HEK293 (cell line): ENCODE measurements at regions not wholly inside any gene's neighbourhood (a gene's known extent, or its start where the extent isn't known, plus 50 kb on each side); places are given as distances from the start of the nearest gene placed in this dataset.

Source experiments
- CTCF ChIA-PET: fragments of 350-600 bp; formaldehyde crosslinking; extraction: SDS; loops from one replicate; lab custom pipeline; 2021; ENCODE audit warnings: antibody characterized with exemption; lab: Yijun Ruan, JAX
- POLR2A ChIA-PET: fragments of 300-600 bp; formaldehyde crosslinking; extraction: SDS; loops from one replicate; lab custom pipeline; 2020; ENCODE audit warnings: antibody characterized with exemption, inconsistent platforms; lab: Yijun Ruan, JAX
- H3K27ac ChIP-seq: fragments of 200-500 bp; sonication (Bioruptor generic); 2 replicates; pipeline ENCODE4 v1.5.1; 2014; ENCODE audit warnings: low read depth, low read length, control low read depth, inconsistent platforms; ENCODE audit errors: extremely low read depth
- H3K36me3 ChIP-seq, 2 experiments: fragments of 200-500 bp in 1 of 2; sonication (Bioruptor generic) in 1 of 2; 1 replicate in 1 of 2; 2 replicates in 1 of 2; pipeline ENCODE4 v1.5.1; 2014 to 2017; ENCODE audit warnings: inconsistent platforms in 2 of 2, low read length in 2 of 2; ENCODE audit not compliant: control insufficient read depth in 2 of 2, insufficient read depth in 1 of 2
- H3K4me1 ChIP-seq: fragments of 200-500 bp; sonication (Bioruptor generic); 2 replicates; pipeline ENCODE4 v1.5.1; 2014; ENCODE audit warnings: mild to moderate bottlenecking, low read length, inconsistent platforms; ENCODE audit not compliant: control insufficient read depth, insufficient read depth
- H3K4me3 ChIP-seq: 2 replicates; pipeline ENCODE4 v1.5.1; 2011; ENCODE audit warnings: low read depth, mild to moderate bottlenecking, control low read depth, low read length, moderate library complexity
- H3K9me3 ChIP-seq: fragments of 200-500 bp; sonication (Bioruptor generic); 2 replicates; pipeline ENCODE4 v1.5.1; 2014; ENCODE audit warnings: low read depth, low read length, inconsistent platforms; ENCODE audit not compliant: control insufficient read depth, insufficient read depth
- CTCF ChIP-seq: fragments of 450-650 bp; formaldehyde crosslinking; IDR thresholded peaks from 2 replicates; pipeline ENCODE4 v1.5.1; 2016; ENCODE audit warnings: missing biosample characterization, missing genetic modification characterization
- EGR2 ChIP-seq: fragments of 450-650 bp; formaldehyde crosslinking; IDR thresholded peaks from 2 replicates; pipeline ENCODE4 v1.5.1; 2016; ENCODE audit warnings: low read depth, missing biosample characterization, missing genetic modification characterization
- KLF16 ChIP-seq: fragments of 450-650 bp; formaldehyde crosslinking; IDR thresholded peaks from 2 replicates; pipeline ENCODE4 v1.5.1; 2017; ENCODE audit warnings: missing biosample characterization, missing genetic modification characterization
- KLF9 ChIP-seq: fragments of 450-650 bp; formaldehyde crosslinking; IDR thresholded peaks from 2 replicates; pipeline ENCODE4 v1.5.1; 2016; ENCODE audit warnings: missing biosample characterization, missing genetic modification characterization, low read depth
- PRDM1 ChIP-seq: fragments of 450-650 bp; formaldehyde crosslinking; IDR thresholded peaks from 2 replicates; pipeline ENCODE4; 2016; ENCODE audit warnings: missing biosample characterization, missing genetic modification characterization
- PRDM4 ChIP-seq: fragments of 450-650 bp; formaldehyde crosslinking; IDR thresholded peaks from 2 replicates; pipeline ENCODE4 v1.5.1; 2017; ENCODE audit warnings: missing biosample characterization, missing genetic modification characterization
- SP2 ChIP-seq: fragments of 450-650 bp; formaldehyde crosslinking; IDR thresholded peaks from 2 replicates; pipeline ENCODE4 v1.5.1; 2016; ENCODE audit warnings: missing biosample characterization, missing genetic modification characterization
- ZBTB10 ChIP-seq: fragments of 450-650 bp; formaldehyde crosslinking; IDR thresholded peaks from 2 replicates; pipeline ENCODE4 v1.5.1; 2016; ENCODE audit warnings: missing biosample characterization, missing genetic modification characterization
- ZBTB21 ChIP-seq: fragments of 450-650 bp; formaldehyde crosslinking; IDR thresholded peaks from 2 replicates; pipeline ENCODE4 v1.5.1; 2017; ENCODE audit warnings: missing biosample characterization, missing genetic modification characterization
- ZBTB26 ChIP-seq: fragments of 450-650 bp; formaldehyde crosslinking; optimal IDR thresholded peaks from 2 replicates; pipeline ENCODE3; 2016; ENCODE audit warnings: missing biosample characterization, mild to moderate bottlenecking, missing genetic modification characterization
- ZBTB44 ChIP-seq: fragments of 450-650 bp; IDR thresholded peaks from 2 replicates; pipeline ENCODE4 v1.5.1; 2018; ENCODE audit warnings: missing biosample characterization, mild to moderate bottlenecking, missing genetic modification characterization
- ZIC2 ChIP-seq: fragments of 450-650 bp; formaldehyde crosslinking; IDR thresholded peaks from 2 replicates; pipeline ENCODE4 v1.5.1; 2016; ENCODE audit warnings: missing biosample characterization, missing genetic modification characterization
- ZNF175 ChIP-seq: fragments of 450-650 bp; formaldehyde crosslinking; IDR thresholded peaks from 2 replicates; pipeline ENCODE4 v1.5.1; 2016; ENCODE audit warnings: missing biosample characterization, missing genetic modification characterization
- ZNF184 ChIP-seq: fragments of 450-650 bp; IDR thresholded peaks from 2 replicates; pipeline ENCODE4 v1.5.1; 2018; ENCODE audit warnings: missing biosample characterization, mild to moderate bottlenecking, missing genetic modification characterization
- ZNF214 ChIP-seq: fragments of 450-650 bp; formaldehyde crosslinking; IDR thresholded peaks from 2 replicates; pipeline ENCODE4 v1.5.1; 2017; ENCODE audit warnings: missing biosample characterization, mild to moderate bottlenecking, missing genetic modification characterization, borderline replicate concordance
- ZNF223 ChIP-seq: fragments of 450-650 bp; formaldehyde crosslinking; IDR thresholded peaks from 2 replicates; pipeline ENCODE4 v1.5.1; 2016; ENCODE audit warnings: missing biosample characterization, missing genetic modification characterization
- ZNF433 ChIP-seq: fragments of 450-650 bp; formaldehyde crosslinking; IDR thresholded peaks from 2 replicates; pipeline ENCODE4 v1.5.1; 2016; ENCODE audit warnings: missing biosample characterization, missing genetic modification characterization, low read depth
- ZNF548 ChIP-seq: fragments of 450-650 bp; formaldehyde crosslinking; IDR thresholded peaks from 2 replicates; pipeline ENCODE4 v1.5.1; 2016; ENCODE audit warnings: missing biosample characterization, missing genetic modification characterization
- ZNF670 ChIP-seq: fragments of 450-650 bp; formaldehyde crosslinking; IDR thresholded peaks from 2 replicates; pipeline ENCODE4 v1.5.1; 2016; ENCODE audit warnings: missing biosample characterization, missing genetic modification characterization, low read depth
- ZNF837 ChIP-seq: fragments of 450-650 bp; formaldehyde crosslinking; IDR thresholded peaks from 2 replicates; pipeline ENCODE4 v1.5.1; 2016; ENCODE audit warnings: missing biosample characterization, missing genetic modification characterization

- no peaks in the 10 kb centered on the region for H3K36me3 ChIP-seq
- TF ChIP-seq PRDM1 (tag by site-specific recombination) (no peak), CTCF (no peak), ZBTB21 (no peak), ZNF837 (tag by site-specific recombination) (no peak), ZBTB44 (tag by site-specific recombination) (no peak), KLF16 (tag by site-specific recombination) (no peak), ZNF214 (tag by site-specific recombination) (no peak)
- no peak overlapping the region for H3K27ac ChIP-seq
- POLR2A ChIA-PET: no interaction called here
- CTCF ChIA-PET: no interaction called here
- no peaks in the 10 kb centered on the region for H3K9me3 ChIP-seq
- H3K4me1 ChIP-seq: no peaks in the 10 kb centered on the region
- no peak overlapping the region for H3K4me3 ChIP-seq
Measured at GRCh38 chr1:194776657-194777056, 1590.2 kb upstream of the B3GALT2 start.

- CTCF ChIA-PET: no interaction called here
- H3K9me3 ChIP-seq: no peaks in the 10 kb centered on the region
- POLR2A ChIA-PET: no interaction called here
- H3K4me1 ChIP-seq: no peaks in the 10 kb centered on the region
- H3K27ac ChIP-seq: no peak overlapping the region
- no peak for TF ChIP-seq ZNF184 (tag by site-specific recombination)
- H3K4me3 ChIP-seq: no peak overlapping the region
- H3K36me3 ChIP-seq: no peaks in the 10 kb centered on the region
Measured at GRCh38 chr1:194774535-194774934, 1588.1 kb upstream of the B3GALT2 start.

GRCh38 chr1:194755241-194755994, 1569.0 kb upstream of the B3GALT2 start:
- no peak overlapping the region for H3K27ac ChIP-seq
- no peaks in the 10 kb centered on the region for H3K4me1 ChIP-seq
- ChIA-PET CTCF (no interaction called here), POLR2A (no interaction called here)
- no peak overlapping the region for H3K4me3 ChIP-seq
- H3K9me3 ChIP-seq: no peaks in the 10 kb centered on the region
- H3K36me3 ChIP-seq: no peaks in the 10 kb centered on the region
- no peak for TF ChIP-seq KLF9 (tag by site-specific recombination)
- TF ChIP-seq PRDM4 (tag by site-specific recombination): no peak
- TF ChIP-seq ZBTB10 (tag by site-specific recombination): no peak
- no peak for TF ChIP-seq ZNF223 (tag by site-specific recombination)
- TF ChIP-seq ZNF175 (tag by site-specific recombination): no peak
- TF ChIP-seq SP2 (tag by site-specific recombination): no peak
- no peak for TF ChIP-seq EGR2 (tag by site-specific recombination)
- TF ChIP-seq ZNF670 (tag by site-specific recombination): no peak
- no peak for TF ChIP-seq ZNF548 (tag by site-specific recombination)
- TF ChIP-seq ZIC2 (tag by site-specific recombination): no peak
- no peak for TF ChIP-seq ZNF433
- TF ChIP-seq PRDM1 (tag by site-specific recombination): no peak
- TF ChIP-seq ZBTB26 (tag by site-specific recombination): no peak
